Umbilical cord (tissue), 1 donor: ENCODE measurements at regions not wholly inside any gene's neighbourhood (a gene's known extent, or its start where the extent isn't known, plus 50 kb on each side); places are given as distances from the start of the nearest gene placed in this dataset.

Experiments
- DNase-seq: peaks from one replicate; pipeline ENCODE4 v3.0.0-alpha.2; 2015; ENCODE audit warnings: low spot score

- no peak for DNase-seq
Observed at GRCh38 chrX:76228499-76228898, 55.6 kb downstream of the PBDC1 start.

- DNase-seq: no peak
Observed at GRCh38 chrX:76248901-76249300, 76.0 kb downstream of the PBDC1 start.

- peak; percentile 37 for DNase-seq
Observed at GRCh38 chrX:76253432-76253831, 80.6 kb downstream of the PBDC1 start.

- DNase-seq: peak; percentile 34
Observed at GRCh38 chrX:76279007-76279406, 106.1 kb downstream of the PBDC1 start.
